Esophagus squamous epithelium (tissue), 4 donors: ENCODE measurements at regions not wholly inside any gene's neighbourhood (a gene's known extent, or its start where the extent isn't known, plus 50 kb on each side); places are given as distances from the start of the nearest gene placed in this dataset.

Experiments used
- POLR2A ChIP-seq, 4 donors: fragments of 450-650 bp; IDR thresholded peaks; one replicate each; pipeline ENCODE4 v1.6.1; 2017; ENCODE audit warnings: antibody characterized with exemption in 4 of 4, mild to moderate bottlenecking in 4 of 4, moderate library complexity in 3 of 4
- TF ChIP-seq, protein P1 (sequence below), 6 experiments: fragments of 450-650 bp in 4 of 6; fragments of 200-600 bp in 2 of 6; sonication (generic) in 2 of 6; IDR thresholded peaks; one replicate each; pipeline ENCODE4 v1.5.1; 2016 to 2019; ENCODE audit warnings: antibody characterized with exemption in 6 of 6, mild to moderate bottlenecking in 4 of 6, moderate library complexity in 4 of 6

- TF ChIP-seq, protein P1, sequence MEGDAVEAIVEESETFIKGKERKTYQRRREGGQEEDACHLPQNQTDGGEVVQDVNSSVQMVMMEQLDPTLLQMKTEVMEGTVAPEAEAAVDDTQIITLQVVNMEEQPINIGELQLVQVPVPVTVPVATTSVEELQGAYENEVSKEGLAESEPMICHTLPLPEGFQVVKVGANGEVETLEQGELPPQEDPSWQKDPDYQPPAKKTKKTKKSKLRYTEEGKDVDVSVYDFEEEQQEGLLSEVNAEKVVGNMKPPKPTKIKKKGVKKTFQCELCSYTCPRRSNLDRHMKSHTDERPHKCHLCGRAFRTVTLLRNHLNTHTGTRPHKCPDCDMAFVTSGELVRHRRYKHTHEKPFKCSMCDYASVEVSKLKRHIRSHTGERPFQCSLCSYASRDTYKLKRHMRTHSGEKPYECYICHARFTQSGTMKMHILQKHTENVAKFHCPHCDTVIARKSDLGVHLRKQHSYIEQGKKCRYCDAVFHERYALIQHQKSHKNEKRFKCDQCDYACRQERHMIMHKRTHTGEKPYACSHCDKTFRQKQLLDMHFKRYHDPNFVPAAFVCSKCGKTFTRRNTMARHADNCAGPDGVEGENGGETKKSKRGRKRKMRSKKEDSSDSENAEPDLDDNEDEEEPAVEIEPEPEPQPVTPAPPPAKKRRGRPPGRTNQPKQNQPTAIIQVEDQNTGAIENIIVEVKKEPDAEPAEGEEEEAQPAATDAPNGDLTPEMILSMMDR (IDR thresholded peaks at IDR 0.05) = no peak
- TF ChIP-seq POLR2A (IDR thresholded peaks at IDR 0.05) = no peak
These were observed 258.6 kb downstream of the ADAM29 start for GRCh38 chr4:175176710-175177109.
